Umbilical cord (tissue), 1 donor: ENCODE measurements at regions not wholly inside any gene's neighbourhood (a gene's known extent, or its start where the extent isn't known, plus 50 kb on each side); places are given as distances from the start of the nearest gene placed in this dataset.
A peak's percentile ranks its signal among the peaks of the same experiment; 100 is the strongest.
"Not testable (repeated sequence)": the region's sequence is repeated elsewhere in the genome, so short reads cannot be mapped to it uniquely, and the experiment has no call there.

ENCODE experiments used
- DNase-seq: peaks from one replicate; pipeline ENCODE4 v3.0.0-alpha.2; 2015; ENCODE audit warnings: low spot score

- peak; percentile 95 for DNase-seq
These were observed 302.1 kb upstream of the SGO1 start for GRCh38 chr3:20488151-20488550.

- DNase-seq, result no peak
These were observed 298.1 kb upstream of the SGO1 start for GRCh38 chr3:20484126-20484525.

GRCh38 chr3:20482350-20482749 is 296.3 kb upstream of the SGO1 start:
- DNase-seq, result no peak

- DNase-seq, result peak; percentile 15
These were observed 294.9 kb upstream of the SGO1 start for GRCh38 chr3:20480786-20481365.

GRCh38 chr3:20478436-20478835 is 292.4 kb upstream of the SGO1 start:
- peak; percentile 69 for DNase-seq

GRCh38 chr3:20464237-20464636 is 278.2 kb upstream of the SGO1 start:
- not testable (repeated sequence) for DNase-seq

- no peak for DNase-seq
These were observed 276.7 kb upstream of the SGO1 start for GRCh38 chr3:20462723-20463122.

- no peak for DNase-seq
These were observed 276.2 kb upstream of the SGO1 start for GRCh38 chr3:20462226-20462625.

- DNase-seq, result peak; percentile 57
These were observed 273.1 kb upstream of the SGO1 start for GRCh38 chr3:20458994-20459716.

GRCh38 chr3:20456511-20456910 is 270.5 kb upstream of the SGO1 start:
- DNase-seq, result no peak

- no peak for DNase-seq
These were observed 265.2 kb upstream of the SGO1 start for GRCh38 chr3:20451170-20451569.

- no peak for DNase-seq
These were observed 264.6 kb upstream of the SGO1 start for GRCh38 chr3:20450611-20451010.

GRCh38 chr3:20442846-20443245 is 256.8 kb upstream of the SGO1 start:
- no peak for DNase-seq

- not testable (repeated sequence) for DNase-seq
These were observed 241.3 kb upstream of the SGO1 start for GRCh38 chr3:20427268-20427667.

- DNase-seq, result no peak
These were observed 239.1 kb upstream of the SGO1 start for GRCh38 chr3:20425138-20425537.

- no peak for DNase-seq
These were observed 238.1 kb upstream of the SGO1 start for GRCh38 chr3:20424086-20424485.

GRCh38 chr3:20422391-20422790 is 236.4 kb upstream of the SGO1 start:
- DNase-seq, result no peak

- peak; percentile 22 for DNase-seq
These were observed 231.5 kb upstream of the SGO1 start for GRCh38 chr3:20417388-20418108.

GRCh38 chr3:20406611-20407011 is 220.6 kb upstream of the SGO1 start:
- DNase-seq, result peak; percentile 65

- DNase-seq, result peak; percentile 89
These were observed 219.7 kb upstream of the SGO1 start for GRCh38 chr3:20405744-20406143.

GRCh38 chr3:20405231-20405630 is 219.2 kb upstream of the SGO1 start:
- DNase-seq, result peak; percentile 75

- DNase-seq, result peak; percentile 87
These were observed 218.7 kb upstream of the SGO1 start for GRCh38 chr3:20404741-20405100.
